H1 (cell line): ENCODE measurements at regions not wholly inside any gene's neighbourhood (a gene's known extent, or its start where the extent isn't known, plus 50 kb on each side); places are given as distances from the start of the nearest gene placed in this dataset.

Source experiments
- CTCF ChIA-PET: fragments of 300-600 bp; sonication (Branson Sonifier 250); formaldehyde crosslinking; loops from one replicate; lab custom pipeline; 2021; ENCODE audit not compliant: partially characterized antibody; lab: Charles Lee
- POLR2A ChIA-PET: fragments of 300-600 bp; sonication (Branson Sonifier 250); formaldehyde crosslinking; loops from one replicate; lab custom pipeline; 2021; ENCODE audit warnings: inconsistent platforms; ENCODE audit not compliant: partially characterized antibody; lab: Charles Lee
- DNase-seq, 2 experiments: peaks; one replicate each; pipeline versions ENCODE4 v3.0.0 to v3.0.0-alpha.2; 2010 to 2022; ENCODE audit warnings: low spot score in 2 of 2, low read depth in 1 of 2, mixed read lengths in 1 of 2
- FAIRE-seq: peaks from 2 replicates; lab custom pipeline; 2011; peaks lifted over from hg19 to GRCh38; lab: Jason Lieb, UNC
- H2AFZ ChIP-seq: 2 replicates; pipeline ENCODE4 v1.8.1; 2012; ENCODE audit warnings: low read length, inconsistent platforms
- H2AK5ac ChIP-seq: 2 replicates; pipeline ENCODE4 v1.6.1; 2013; ENCODE audit warnings: low read depth, low read length
- H2BK120ac ChIP-seq: replicated peaks from 2 replicates; pipeline ENCODE3; 2013; ENCODE audit warnings: low read depth, low read length, inconsistent platforms
- H2BK12ac ChIP-seq: 2 replicates; pipeline ENCODE4 v1.6.1; 2013; ENCODE audit warnings: low read depth, low read length
- H2BK15ac ChIP-seq: 2 replicates; pipeline ENCODE4 v1.6.1; 2013; ENCODE audit warnings: low read length
- H2BK20ac ChIP-seq: 2 replicates; pipeline ENCODE4 v1.6.1; 2013; ENCODE audit warnings: low read length
- H2BK5ac ChIP-seq: 2 replicates; pipeline ENCODE4 v1.6.1; 2013; ENCODE audit warnings: low read depth, low read length
- H3K14ac ChIP-seq: 2 replicates; pipeline ENCODE4 v1.6.1; 2013; ENCODE audit warnings: inconsistent platforms; ENCODE audit not compliant: insufficient read length
- H3K18ac ChIP-seq: 2 replicates; pipeline ENCODE4 v1.6.1; 2013; ENCODE audit warnings: low read length; ENCODE audit errors: extremely low read depth
- H3K23ac ChIP-seq: 2 replicates; pipeline ENCODE4 v1.6.1; 2013; ENCODE audit warnings: inconsistent platforms; ENCODE audit not compliant: insufficient read length
- H3K23me2 ChIP-seq: 2 replicates; pipeline ENCODE4 v1.6.1; 2013; ENCODE audit warnings: low read depth, low read length
- H3K27ac ChIP-seq: 2 replicates; pipeline ENCODE4 v1.6.1; 2011; ENCODE audit warnings: low read depth, low read length, inconsistent platforms
- H3K27me3 ChIP-seq, 4 experiments: replicated peaks in 1 of 4; 1 replicate in 1 of 4; 2 replicates in 3 of 4; pipeline versions ENCODE4 v1.6.1 to v1.8.1; 2011 to 2013; ENCODE audit warnings: low read length in 3 of 4, mild to moderate bottlenecking in 3 of 4, inconsistent platforms in 2 of 4, mixed read lengths in 2 of 4, moderate library complexity in 1 of 4; ENCODE audit not compliant: control insufficient read depth in 3 of 4, insufficient read depth in 3 of 4; ENCODE audit errors: extremely low read depth in 1 of 4
- H3K36me3 ChIP-seq, 4 experiments: 2 replicates each; pipeline versions ENCODE4 v1.6.1 to v1.8.1; 2011 to 2013; ENCODE audit warnings: mild to moderate bottlenecking in 4 of 4, low read length in 3 of 4, moderate library complexity in 2 of 4, control low read depth in 1 of 4, inconsistent platforms in 1 of 4; ENCODE audit not compliant: insufficient read depth in 4 of 4, control insufficient read depth in 2 of 4
- H3K4ac ChIP-seq: replicated peaks from 2 replicates; pipeline ENCODE3; 2013; ENCODE audit warnings: low read length, low read depth, mixed read lengths, inconsistent platforms; ENCODE audit not compliant: insufficient read length
- H3K4me1 ChIP-seq, 4 experiments: replicated peaks in 1 of 4; 1 replicate in 1 of 4; 2 replicates in 3 of 4; pipeline versions ENCODE4 v1.6.1 to v1.8.1; 2011 to 2013; ENCODE audit warnings: low read length in 3 of 4, inconsistent platforms in 2 of 4, mixed read lengths in 1 of 4; ENCODE audit not compliant: insufficient read depth in 4 of 4, control insufficient read depth in 3 of 4
- H3K4me2 ChIP-seq, 2 experiments: 2 replicates each; pipeline versions ENCODE4 v1.6.1 to v1.8.1; 2011 to 2013; ENCODE audit warnings: low read depth in 2 of 2, low read length in 2 of 2, control low read depth in 1 of 2, inconsistent platforms in 1 of 2, mild to moderate bottlenecking in 1 of 2; ENCODE audit not compliant: insufficient read depth in 1 of 2
- H3K4me3 ChIP-seq, 4 experiments: fragments of 200-600, 300-600 bp in 1 of 4; sonication (generic), shearing (Covaris generic), sonication (Bioruptor Twin) in 1 of 4; 2 replicates each; pipeline versions ENCODE4 v1.5.1 to v1.8.1; 2011 to 2016; ENCODE audit warnings: low read length in 4 of 4, low read depth in 3 of 4, control low read depth in 2 of 4, inconsistent platforms in 2 of 4, mild to moderate bottlenecking in 2 of 4, mixed read lengths in 1 of 4, moderate library complexity in 1 of 4; ENCODE audit not compliant: insufficient read depth in 2 of 4; ENCODE audit errors: extremely low read depth in 1 of 4
- H3K56ac ChIP-seq: replicated peaks from 2 replicates; pipeline ENCODE3; 2013; ENCODE audit warnings: low read depth, mild to moderate bottlenecking, mixed read lengths, low read length, inconsistent platforms; ENCODE audit not compliant: insufficient read length
- H3K79me1 ChIP-seq: 2 replicates; pipeline ENCODE4 v1.6.1; 2013; ENCODE audit warnings: low read depth, low read length, control low read depth
- H3K79me2 ChIP-seq, 2 experiments: 2 replicates each; pipeline versions ENCODE4 v1.6.1 to v1.8.1; 2012 to 2013; ENCODE audit warnings: low read length in 2 of 2, mild to moderate bottlenecking in 2 of 2, inconsistent platforms in 1 of 2; ENCODE audit not compliant: insufficient read depth in 2 of 2, control insufficient read depth in 1 of 2
- H3K9ac ChIP-seq, 4 experiments: replicated peaks in 1 of 4; 1 replicate in 1 of 4; 2 replicates in 3 of 4; pipeline versions ENCODE4 v1.6.1 to v1.8.1; 2011 to 2013; ENCODE audit warnings: low read depth in 3 of 4, low read length in 3 of 4, control low read depth in 2 of 4, mild to moderate bottlenecking in 2 of 4, moderate library complexity in 2 of 4, inconsistent platforms in 1 of 4; ENCODE audit errors: extremely low read depth in 1 of 4
- H3K9me3 ChIP-seq, 2 experiments: 2 replicates each; pipeline versions ENCODE4 v1.6.1 to v1.8.1; 2012 to 2013; ENCODE audit warnings: mild to moderate bottlenecking in 2 of 2, moderate library complexity in 2 of 2, control low read depth in 1 of 2, inconsistent platforms in 1 of 2, low read depth in 1 of 2, low read length in 1 of 2, mixed read lengths in 1 of 2; ENCODE audit not compliant: insufficient read depth in 2 of 2
- H4K20me1 ChIP-seq, 2 experiments: replicated peaks in 1 of 2; 2 replicates each; pipeline versions ENCODE3 to v1.8.1; 2011 to 2013; ENCODE audit warnings: inconsistent platforms in 2 of 2, low read length in 2 of 2, mild to moderate bottlenecking in 1 of 2; ENCODE audit not compliant: insufficient read depth in 2 of 2, control insufficient read depth in 1 of 2
- H4K5ac ChIP-seq: 2 replicates; pipeline ENCODE4 v1.6.1; 2013; ENCODE audit warnings: low read length, low read depth, mixed read lengths, inconsistent platforms; ENCODE audit not compliant: insufficient read length
- H4K8ac ChIP-seq: 2 replicates; pipeline ENCODE4 v1.8.0; 2013; ENCODE audit warnings: mild to moderate bottlenecking, moderate library complexity, low read length, inconsistent platforms; ENCODE audit not compliant: insufficient read depth; ENCODE audit errors: extremely low read depth
- H4K91ac ChIP-seq: replicated peaks from 2 replicates; pipeline ENCODE3; 2013; ENCODE audit warnings: low read length, mixed read lengths, inconsistent platforms; ENCODE audit not compliant: insufficient read length
- BRCA1 ChIP-seq: IDR thresholded peaks from 2 replicates; pipeline ENCODE4 v1.6.1; 2012; ENCODE audit warnings: low read depth, low read length, improper control_type of control experiment
- CBX8 ChIP-seq: fragments of 300-800, 300-1000 bp; sonication (generic); IDR thresholded peaks from 2 replicates; pipeline ENCODE4 v1.7.1; 2016; ENCODE audit warnings: low read depth, low read length, borderline replicate concordance
- CEBPB ChIP-seq: IDR thresholded peaks from 2 replicates; pipeline ENCODE4 v1.6.1; 2012; ENCODE audit warnings: low read depth, low read length
- CHD1 ChIP-seq: IDR thresholded peaks from 2 replicates; pipeline ENCODE4 v1.6.1; 2012; ENCODE audit warnings: low read depth, low read length, improper control_type of control experiment
- CREB1 ChIP-seq: IDR thresholded peaks from 2 replicates; pipeline ENCODE4 v1.6.1; 2012; ENCODE audit warnings: inconsistent platforms
- CTCF ChIP-seq, 3 experiments: IDR thresholded peaks; 1 replicate in 2 of 3; 2 replicates in 1 of 3; pipeline versions ENCODE4 v1.5.1 to v1.6.1; 2011; ENCODE audit warnings: low read length in 3 of 3, mild to moderate bottlenecking in 3 of 3, inconsistent platforms in 2 of 3, low read depth in 1 of 3, moderate library complexity in 1 of 3; ENCODE audit not compliant: insufficient read depth in 1 of 3; ENCODE audit errors: control extremely low read depth in 1 of 3
- JUN ChIP-seq: IDR thresholded peaks from 2 replicates; pipeline ENCODE4 v1.6.1; 2011; ENCODE audit warnings: low read depth, mild to moderate bottlenecking, improper control_type of control experiment, low read length
- MAX ChIP-seq: IDR thresholded peaks from 2 replicates; pipeline ENCODE4 v1.6.1; 2012; ENCODE audit warnings: inconsistent platforms
- RFX5 ChIP-seq: IDR thresholded peaks from 2 replicates; pipeline ENCODE4 v1.6.1; 2011; ENCODE audit warnings: low read depth, low read length, improper control_type of control experiment, borderline replicate concordance
- SP2 ChIP-seq: IDR thresholded peaks from 2 replicates; pipeline ENCODE4 v1.6.1; 2012; ENCODE audit warnings: mild to moderate bottlenecking, low read length, inconsistent platforms
- SUZ12 ChIP-seq: fragments of 200-600 bp; sonication (generic); IDR thresholded peaks from 2 replicates; pipeline ENCODE4 v1.6.1; 2012; ENCODE audit warnings: mild to moderate bottlenecking, inconsistent platforms, low read length, moderate library complexity, mixed read lengths
- WGBS, 2 experiments: shearing (Covaris generic) in 1 of 2; methylation state at CpG; one replicate each; pipeline versions ENCODE4 v1.1.6 to v1.1.7; 2013 to 2015; ENCODE audit warnings: low lambda C conversion rate in 2 of 2, mixed read lengths in 2 of 2, inconsistent platforms in 1 of 2, low coverage in 1 of 2, missing lambda C conversion rate in 1 of 2; ENCODE audit not compliant: insufficient replicate concordance in 2 of 2, insufficient coverage in 1 of 2, insufficient read length in 1 of 2; ENCODE audit errors: extremely low coverage in 1 of 2, missing lambda C conversion rate in 1 of 2; 5-methylcytosine and 5-hydroxymethylcytosine counted together

GRCh38 chr2:23178396-23178795 is 206.6 kb upstream of the KLHL29 start:
- no peak overlapping the region for H2BK12ac ChIP-seq
- no peak for FAIRE-seq
- WGBS, 2 experiments, result 88% methylated on average over 2 of the region's 2 CpGs; no CpG with 5 or more reads in 1 of the 2 experiments
- no peak overlapping the region for H3K4me2 ChIP-seq
- no peak overlapping the region for H4K5ac ChIP-seq
- no peak overlapping the region for H4K8ac ChIP-seq
- no peak overlapping the region for H3K9ac ChIP-seq
- ChIA-PET CTCF (interaction anchor here (1.4 kb wide), 1 partner anchor 21 kb away, joined by 4 read pairs; no protein-coding TSS in a partner anchor), POLR2A (no interaction called here)
- no peak overlapping the region for H3K4ac ChIP-seq
- no peaks in the 10 kb centered on the region for H3K36me3 ChIP-seq
- TF ChIP-seq CBX8 (no peak), CEBPB (no peak), CHD1 (no peak), JUN (no peak), CREB1 (no peak), RFX5 (no peak), SUZ12 (no peak), BRCA1 (no peak), SP2 (no peak), MAX (no peak), CTCF (IDR thresholded peaks at IDR 0.05; ENCODE audit: control extremely low read depth in 1 of 3, insufficient read depth in 1 of 3, low read depth in 1 of 3, low read length in 3 of 3) (no peak)
- no peak overlapping the region for H3K4me3 ChIP-seq
- H3K9me3 ChIP-seq, result no peaks in the 10 kb centered on the region
- H3K27me3 ChIP-seq, result no peaks in the 10 kb centered on the region
- no peak overlapping the region for H4K91ac ChIP-seq
- no peak overlapping the region for H2BK5ac ChIP-seq
- no peaks in the 10 kb centered on the region for H3K4me1 ChIP-seq
- no peaks in the 10 kb centered on the region for H4K20me1 ChIP-seq
- H3K56ac ChIP-seq, result no peak overlapping the region
- H3K79me2 ChIP-seq, result no peaks in the 10 kb centered on the region
- no peaks in the 10 kb centered on the region for H3K79me1 ChIP-seq
- no peak overlapping the region for H2BK20ac ChIP-seq
- no peak overlapping the region for H2BK15ac ChIP-seq
- no peak overlapping the region for H3K27ac ChIP-seq
- H3K23me2 ChIP-seq, result no peaks in the 10 kb centered on the region
- no peak overlapping the region for H3K23ac ChIP-seq
- H2BK120ac ChIP-seq, result no peak overlapping the region
- H3K14ac ChIP-seq, result no peak overlapping the region
- no peak overlapping the region for H2AK5ac ChIP-seq
- DNase-seq, result no peak
- no peak overlapping the region for H2AFZ ChIP-seq
- H3K18ac ChIP-seq, result no peak overlapping the region
